ENCODE measurements at regions not wholly inside any gene's neighbourhood (a gene's known extent, or its start where the extent isn't known, plus 50 kb on each side); places are given as distances from the start of the nearest gene placed in this dataset.

DNA sequence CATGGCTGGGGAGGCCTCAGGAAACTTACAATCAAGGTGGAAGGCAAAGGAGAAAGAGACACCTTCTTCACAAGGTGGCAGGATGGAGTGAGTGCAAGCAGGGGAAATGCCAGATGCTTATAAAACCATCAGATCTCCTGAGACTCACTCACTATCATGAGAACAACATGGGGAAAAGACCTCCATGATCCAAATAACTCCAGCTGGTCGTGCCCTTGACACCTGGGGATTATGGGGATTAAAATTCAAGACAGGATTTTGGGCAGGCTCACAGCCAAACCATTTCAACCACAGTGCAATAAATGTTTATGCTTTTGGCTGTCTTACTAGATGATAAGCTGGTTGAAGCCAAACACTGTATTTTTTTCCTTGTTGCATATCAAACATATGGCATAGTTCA is 1112.4 kb downstream of the STIM2 start:
- TF ChIP-seq GATA2 (IDR thresholded peaks at IDR 0.05; ENCODE audit: low read depth, low read length) (no peak), GATA3 (IDR thresholded peaks at IDR 0.05; ENCODE audit: low read depth, low read length) (no peak)

Data from SH-SY5Y (cell line).